K562 (cell line): ENCODE measurements at regions not wholly inside any gene's neighbourhood (a gene's known extent, or its start where the extent isn't known, plus 50 kb on each side); places are given as distances from the start of the nearest gene placed in this dataset.

ENCODE experiments used
- CBX1 ChIP-seq: sonication (generic); IDR thresholded peaks from 2 replicates; pipeline ENCODE4 v1.6.1; 2016; ENCODE audit warnings: antibody characterized with exemption, low read depth, mild to moderate bottlenecking
- CC2D1A ChIP-seq: fragments of 450-650 bp; IDR thresholded peaks from 2 replicates; pipeline ENCODE4 v1.6.1; 2017; ENCODE audit warnings: mild to moderate bottlenecking
- CHCHD3 ChIP-seq: fragments of 250-450 bp; sonication (Bioruptor Pico); IDR thresholded peaks from 2 replicates; pipeline ENCODE4 v2.1.2; 2022; ENCODE audit warnings: mild to moderate bottlenecking
- EP400 ChIP-seq: fragments of 450-650 bp; IDR thresholded peaks from 2 replicates; pipeline ENCODE4 v1.6.1; 2017; ENCODE audit warnings: antibody characterized with exemption, mild to moderate bottlenecking, moderate library complexity
- EWSR1 ChIP-seq: fragments of 450-650 bp; IDR thresholded peaks from 2 replicates; pipeline ENCODE4 v1.6.1; 2018; ENCODE audit warnings: borderline replicate concordance, mild to moderate bottlenecking, low read depth, moderate library complexity; ENCODE audit not compliant: partially characterized antibody
- GABPA ChIP-seq: fragments of 200-800 bp; sonication (Bioruptor generic); conservative IDR thresholded peaks from 2 replicates; pipeline ENCODE4 v1.6.1; 2016; ENCODE audit warnings: low read depth, missing genetic modification characterization, missing compliant biosample characterization
- HCFC1 ChIP-seq: IDR thresholded peaks from 2 replicates; pipeline ENCODE4 v1.6.1; 2012; ENCODE audit warnings: low read depth, low read length, improper control_type of control experiment
- HDGF ChIP-seq: fragments of 450-650 bp; IDR thresholded peaks from 2 replicates; pipeline ENCODE4 v1.6.1; 2016
- ILF3 ChIP-seq: fragments of 450-650 bp; IDR thresholded peaks from 2 replicates; pipeline ENCODE4 v1.6.1; 2018; ENCODE audit warnings: antibody characterized with exemption, mild to moderate bottlenecking, moderate library complexity, borderline replicate concordance
- MYBL2 ChIP-seq, 2 experiments: fragments of 450-650 bp in 1 of 2; sonication (generic) in 1 of 2; formaldehyde crosslinking in 1 of 2; IDR thresholded peaks; 2 replicates each; pipeline versions ENCODE4 v1.6.1 to v1.8.1; 2017 to 2022; ENCODE audit warnings: borderline replicate concordance in 1 of 2, inconsistent platforms in 1 of 2, low read depth in 1 of 2, mild to moderate bottlenecking in 1 of 2, missing genetic modification reagents in 1 of 2, moderate library complexity in 1 of 2
- NFE2 ChIP-seq: IDR thresholded peaks from 2 replicates; pipeline ENCODE4 v1.6.1; 2014; ENCODE audit warnings: antibody characterized with exemption, low read depth
- TARDBP ChIP-seq: fragments of 450-650 bp; IDR thresholded peaks from 2 replicates; pipeline ENCODE4 v1.6.1; 2016
- ZNF518B ChIP-seq: fragments of 250-450 bp; sonication (Bioruptor Pico); IDR thresholded peaks from 2 replicates; pipeline ENCODE4 v1.5.0; 2021; ENCODE audit warnings: mild to moderate bottlenecking, moderate library complexity
- ZNF584 ChIP-seq: fragments of 200-800 bp; sonication (Bioruptor generic); IDR thresholded peaks from 2 replicates; pipeline ENCODE4 v1.6.1; 2016; ENCODE audit warnings: low read depth, mild to moderate bottlenecking, missing genetic modification characterization, missing compliant biosample characterization
- TF ChIP-seq, protein P1 (sequence below), 2 experiments: fragments of 450-650 bp; formaldehyde crosslinking in 1 of 2; IDR thresholded peaks; 2 replicates each; pipeline versions ENCODE4 v1.4.0 to v1.6.1; 2014 to 2020; ENCODE audit warnings: mild to moderate bottlenecking in 2 of 2, borderline replicate concordance in 1 of 2, low read depth in 1 of 2

DNA sequence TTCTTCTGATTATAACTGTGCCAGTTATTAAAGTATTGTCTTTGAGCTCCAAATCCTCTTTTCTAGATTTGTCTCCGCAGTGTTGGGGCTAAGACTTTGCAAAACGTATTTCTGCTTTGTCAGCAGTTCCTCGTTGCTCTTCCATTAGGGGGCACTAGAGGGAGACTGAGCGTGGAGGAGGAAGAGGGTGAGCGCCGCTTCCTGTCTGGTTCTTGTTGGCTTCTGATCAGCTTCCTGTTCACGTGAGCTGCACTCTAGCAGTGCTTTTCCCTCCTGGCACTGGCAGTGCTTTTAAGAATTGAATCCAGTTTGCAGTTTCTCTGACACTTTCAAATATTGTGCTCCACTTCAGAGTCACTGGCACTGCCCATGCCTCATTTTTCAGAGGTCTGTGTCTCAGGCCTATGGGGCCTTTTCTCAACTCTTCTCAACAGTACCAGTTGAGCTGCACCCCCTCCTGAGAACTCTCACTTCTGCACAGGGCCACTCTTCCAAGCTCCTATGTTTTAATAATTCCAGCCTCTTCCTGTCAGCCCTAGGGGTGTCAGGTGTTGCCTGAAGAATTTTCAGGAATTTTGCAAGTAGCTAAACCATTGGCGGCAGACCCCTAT lies 54.4 kb upstream of the LCORL start (continued):
- TF ChIP-seq MYBL2 (IDR thresholded peaks at IDR 0.05; ENCODE audit: low read depth) (no peak), MYBL2 (CRISPR knock-in tag; IDR thresholded peaks at IDR 0.05; ENCODE audit: borderline replicate concordance) (no peak), CBX1 (peak; percentile 90; the same call in 1 of the 2 replicates), NFE2 (peak; percentile 54; the same call in 1 of the 2 replicates), ZNF518B (CRISPR knock-in tag) (no peak), ZNF584 (no peak), EP400 (no peak), GABPA (peak; percentile 89), ILF3 (no peak), HDGF (no peak), HCFC1 (peak; percentile 54), CC2D1A (peak; percentile 49; the same call in 1 of the 2 replicates), EWSR1 (no peak), TARDBP (no peak), CHCHD3 (CRISPR knock-in tag) (no peak)
- TF ChIP-seq, protein P1, sequence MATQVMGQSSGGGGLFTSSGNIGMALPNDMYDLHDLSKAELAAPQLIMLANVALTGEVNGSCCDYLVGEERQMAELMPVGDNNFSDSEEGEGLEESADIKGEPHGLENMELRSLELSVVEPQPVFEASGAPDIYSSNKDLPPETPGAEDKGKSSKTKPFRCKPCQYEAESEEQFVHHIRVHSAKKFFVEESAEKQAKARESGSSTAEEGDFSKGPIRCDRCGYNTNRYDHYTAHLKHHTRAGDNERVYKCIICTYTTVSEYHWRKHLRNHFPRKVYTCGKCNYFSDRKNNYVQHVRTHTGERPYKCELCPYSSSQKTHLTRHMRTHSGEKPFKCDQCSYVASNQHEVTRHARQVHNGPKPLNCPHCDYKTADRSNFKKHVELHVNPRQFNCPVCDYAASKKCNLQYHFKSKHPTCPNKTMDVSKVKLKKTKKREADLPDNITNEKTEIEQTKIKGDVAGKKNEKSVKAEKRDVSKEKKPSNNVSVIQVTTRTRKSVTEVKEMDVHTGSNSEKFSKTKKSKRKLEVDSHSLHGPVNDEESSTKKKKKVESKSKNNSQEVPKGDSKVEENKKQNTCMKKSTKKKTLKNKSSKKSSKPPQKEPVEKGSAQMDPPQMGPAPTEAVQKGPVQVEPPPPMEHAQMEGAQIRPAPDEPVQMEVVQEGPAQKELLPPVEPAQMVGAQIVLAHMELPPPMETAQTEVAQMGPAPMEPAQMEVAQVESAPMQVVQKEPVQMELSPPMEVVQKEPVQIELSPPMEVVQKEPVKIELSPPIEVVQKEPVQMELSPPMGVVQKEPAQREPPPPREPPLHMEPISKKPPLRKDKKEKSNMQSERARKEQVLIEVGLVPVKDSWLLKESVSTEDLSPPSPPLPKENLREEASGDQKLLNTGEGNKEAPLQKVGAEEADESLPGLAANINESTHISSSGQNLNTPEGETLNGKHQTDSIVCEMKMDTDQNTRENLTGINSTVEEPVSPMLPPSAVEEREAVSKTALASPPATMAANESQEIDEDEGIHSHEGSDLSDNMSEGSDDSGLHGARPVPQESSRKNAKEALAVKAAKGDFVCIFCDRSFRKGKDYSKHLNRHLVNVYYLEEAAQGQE (IDR thresholded peaks at IDR 0.05; ENCODE audit: borderline replicate concordance), result peak; percentile 44
- TF ChIP-seq, protein P1 (CRISPR knock-in tag; IDR thresholded peaks at IDR 0.05; ENCODE audit: low read depth), result no peak
